GM21367 (cell line): ENCODE measurements at regions not wholly inside any gene's neighbourhood (a gene's known extent, or its start where the extent isn't known, plus 50 kb on each side); places are given as distances from the start of the nearest gene placed in this dataset.
"Not testable (repeated sequence)": the region's sequence is repeated elsewhere in the genome, so short reads cannot be mapped to it uniquely, and the experiment has no call there.

ENCODE experiments used
- ATAC-seq: cut with Tn5 transposase; IDR thresholded peaks from one replicate; pipeline ENCODE4 v1.9.1; 2021; ENCODE audit not compliant: unreplicated experiment

DNA sequence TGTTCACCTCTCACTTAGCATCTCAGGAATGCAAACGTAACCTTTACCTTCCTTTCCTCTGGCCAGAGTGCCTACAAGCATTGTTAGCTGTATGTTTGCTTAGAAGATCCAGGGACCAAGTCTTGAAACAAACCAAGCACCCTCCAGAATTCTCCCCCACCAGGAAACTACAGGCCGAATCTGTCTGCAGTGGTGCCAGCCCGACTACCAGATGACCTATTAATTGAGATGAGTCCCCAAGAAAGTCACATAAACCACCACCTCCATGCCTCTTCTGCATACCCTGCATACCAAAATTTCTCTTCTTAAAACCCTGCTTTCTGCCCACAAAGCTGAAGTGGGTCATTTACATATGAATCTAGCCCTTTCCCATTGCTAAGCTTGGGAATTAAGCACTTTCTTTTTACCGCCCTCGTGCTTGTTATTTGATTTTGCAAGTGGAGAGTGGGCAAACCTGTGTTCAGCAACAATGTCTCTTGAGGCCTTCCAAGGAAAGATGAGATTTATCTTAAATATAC, 1239.1 kb downstream of the CDH12 start:
- no peak for ATAC-seq

DNA sequence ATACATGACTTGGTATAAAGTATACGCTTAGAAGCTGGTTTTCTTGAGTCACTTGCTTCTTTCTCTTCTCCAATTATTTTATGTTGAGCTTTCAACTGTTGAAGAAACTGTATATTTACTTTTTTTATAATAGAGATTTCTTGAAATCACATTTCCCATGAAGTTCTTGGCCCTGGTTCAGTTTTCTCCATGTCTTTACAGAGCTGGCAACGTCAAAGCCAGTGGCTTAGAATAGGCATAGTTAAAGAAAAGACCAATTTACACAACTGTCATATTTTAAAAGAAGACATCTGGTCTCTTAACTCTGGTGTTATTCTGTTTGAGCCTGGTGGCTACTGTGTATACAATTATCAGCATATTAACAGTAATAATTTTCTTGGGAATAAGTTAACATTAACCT, 1249.3 kb downstream of the CDH12 start:
- ATAC-seq, result no peak

DNA sequence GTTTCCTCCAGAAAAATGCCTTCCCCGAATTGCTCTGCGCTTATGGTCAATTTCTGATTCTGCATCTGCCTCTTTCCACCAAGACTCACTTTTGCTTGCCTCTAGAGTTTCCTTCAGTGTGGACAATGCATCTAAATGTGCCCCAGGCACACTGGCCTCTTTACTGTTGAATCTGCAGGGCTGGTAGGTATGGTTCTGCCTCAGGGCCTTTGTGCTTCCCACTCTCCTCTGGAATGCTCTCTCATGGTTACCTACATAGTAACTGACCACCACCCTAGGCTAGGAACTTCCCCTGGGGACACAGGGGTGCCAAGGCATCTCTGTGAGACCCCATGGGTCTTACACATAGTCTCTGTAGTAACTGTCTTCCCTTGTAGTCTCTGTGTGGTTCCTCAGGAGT, 1258.6 kb downstream of the CDH12 start:
- ATAC-seq, result no peak

DNA sequence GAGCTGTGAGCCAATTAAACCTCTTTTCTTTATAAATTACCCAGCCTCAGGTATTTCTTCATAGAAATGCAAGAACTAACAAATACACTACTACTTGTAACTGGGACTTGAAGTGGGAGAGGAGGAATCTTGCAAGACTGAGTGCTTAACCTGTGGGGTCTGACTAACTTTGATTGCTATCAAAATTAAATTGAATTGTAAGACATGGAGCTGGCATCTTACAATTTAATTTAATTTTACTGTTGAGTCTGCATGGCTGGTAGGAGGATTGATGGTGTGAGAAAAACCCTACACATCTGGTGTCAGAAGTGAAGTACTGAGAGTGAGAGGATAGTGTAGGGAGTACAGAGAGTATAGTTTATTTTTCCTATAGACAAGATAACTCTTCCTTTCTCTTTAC, 1259.9 kb downstream of the CDH12 start:
- ATAC-seq, result no peak

DNA sequence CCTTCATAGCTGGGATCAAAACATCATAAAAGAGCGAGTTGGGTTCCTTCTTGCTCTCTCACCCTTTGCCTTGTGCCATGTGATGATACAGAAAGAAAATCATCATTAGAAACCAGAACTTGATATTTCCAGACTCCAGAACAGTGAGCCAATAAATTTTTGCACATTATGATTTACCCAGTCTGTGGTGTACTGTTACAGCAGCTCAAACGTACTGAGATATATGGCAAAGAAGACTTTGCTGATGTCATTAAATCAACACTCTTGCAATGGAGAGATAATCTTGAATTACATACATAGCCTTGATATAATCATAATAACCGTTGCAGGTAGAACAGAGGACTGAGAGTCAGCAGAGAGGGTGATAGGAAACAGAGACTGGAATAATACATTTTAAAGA, 1271.6 kb downstream of the CDH12 start:
- no peak for ATAC-seq

DNA sequence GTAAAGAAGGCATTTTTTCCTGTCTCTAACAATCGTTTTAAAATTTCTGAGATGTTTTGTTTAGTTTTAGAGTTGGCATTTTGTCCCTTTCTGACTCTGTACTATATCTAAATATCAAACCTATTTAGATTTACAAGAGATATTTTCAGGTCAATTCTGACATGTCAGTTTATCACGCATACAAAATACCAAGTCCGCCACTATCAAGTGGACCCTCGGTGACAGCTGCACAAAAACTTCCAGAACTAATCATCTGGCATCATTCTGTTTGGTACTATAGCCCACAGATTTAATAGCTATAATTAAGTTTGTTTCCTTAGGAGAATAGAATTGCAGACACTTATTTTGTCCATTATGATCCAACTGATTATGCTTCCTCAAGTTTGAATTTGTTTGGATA, 1278.2 kb downstream of the CDH12 start:
- ATAC-seq, result no peak

DNA sequence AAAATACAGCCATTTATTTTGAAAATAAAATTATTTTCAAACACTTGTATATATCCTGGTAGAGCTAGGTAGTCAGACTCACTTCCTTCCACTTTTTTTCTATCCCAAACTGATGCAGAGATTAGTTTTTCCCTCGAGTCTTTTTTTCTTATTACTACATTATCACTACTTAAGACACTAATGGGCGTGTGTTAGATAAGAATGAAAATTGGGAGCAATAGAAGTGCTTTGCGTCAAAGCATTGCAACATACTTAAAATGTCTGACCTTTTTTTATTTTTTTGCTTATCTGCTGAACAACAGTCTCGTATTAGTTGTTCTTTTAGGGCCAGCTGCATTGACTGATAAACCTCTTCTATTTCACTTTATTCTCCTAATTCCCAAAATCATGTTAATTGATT, 1278.7 kb downstream of the CDH12 start:
- ATAC-seq, result no peak

DNA sequence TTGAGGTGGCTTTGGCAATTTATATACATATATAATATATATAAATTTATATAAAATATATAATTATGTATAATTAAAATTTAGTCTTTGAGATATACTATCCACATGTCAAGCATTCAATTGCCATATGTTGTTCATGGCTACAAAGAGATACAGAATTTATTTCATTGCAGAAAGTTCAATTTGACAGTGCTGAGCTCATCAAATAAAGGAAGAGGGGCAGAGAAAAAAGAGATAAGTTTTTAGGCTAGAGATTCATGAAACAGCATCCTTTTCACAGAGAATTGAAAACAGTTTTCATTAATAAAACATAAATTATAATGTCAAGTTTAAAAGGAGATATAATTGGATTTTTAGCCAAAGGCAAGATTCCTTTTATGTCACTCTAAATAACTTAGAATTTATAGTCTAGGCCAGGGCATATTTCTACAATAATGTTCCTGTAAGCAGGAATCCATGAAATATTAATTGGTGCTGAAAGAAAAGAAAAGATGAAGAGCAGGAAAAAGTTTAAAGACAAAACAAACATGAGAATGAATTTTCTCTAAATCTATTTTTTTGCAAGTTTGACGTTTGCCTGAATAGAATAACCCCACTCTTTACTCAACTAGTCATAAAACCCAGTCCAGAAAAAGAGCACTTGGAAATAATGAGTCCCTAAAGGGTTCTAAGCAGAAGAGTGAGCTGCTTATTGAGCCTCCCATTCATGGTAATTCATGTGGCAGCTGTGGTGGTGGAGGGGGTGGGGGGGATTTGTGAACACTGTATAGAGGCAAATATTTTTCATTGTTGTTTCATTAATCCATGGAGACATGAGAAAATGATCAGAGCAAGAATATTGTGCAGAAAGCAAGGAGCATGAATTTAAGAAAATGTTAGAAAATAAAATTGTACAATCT, 1279.5 kb downstream of the CDH12 start:
- no peak for ATAC-seq

DNA sequence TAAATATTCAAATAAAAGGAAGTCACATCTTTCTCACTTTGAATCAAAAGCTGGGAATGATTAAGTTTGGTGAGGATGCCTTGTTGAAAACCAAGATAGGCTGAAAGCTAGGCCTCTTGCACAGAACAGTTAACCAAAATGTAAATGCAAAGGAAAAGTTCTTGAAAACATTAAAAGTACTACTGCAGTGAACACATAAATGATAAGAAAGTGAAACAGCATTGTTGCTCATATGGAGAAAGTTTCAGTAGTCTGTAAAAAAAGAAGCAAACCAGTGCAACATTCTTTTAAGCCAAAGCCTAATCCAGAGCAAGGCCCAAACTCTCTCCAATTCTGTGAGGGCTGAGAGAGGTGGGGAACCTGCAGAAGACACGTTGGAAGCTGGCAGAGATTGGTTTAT, 1281.9 kb downstream of the CDH12 start:
- ATAC-seq, result not testable (repeated sequence)

DNA sequence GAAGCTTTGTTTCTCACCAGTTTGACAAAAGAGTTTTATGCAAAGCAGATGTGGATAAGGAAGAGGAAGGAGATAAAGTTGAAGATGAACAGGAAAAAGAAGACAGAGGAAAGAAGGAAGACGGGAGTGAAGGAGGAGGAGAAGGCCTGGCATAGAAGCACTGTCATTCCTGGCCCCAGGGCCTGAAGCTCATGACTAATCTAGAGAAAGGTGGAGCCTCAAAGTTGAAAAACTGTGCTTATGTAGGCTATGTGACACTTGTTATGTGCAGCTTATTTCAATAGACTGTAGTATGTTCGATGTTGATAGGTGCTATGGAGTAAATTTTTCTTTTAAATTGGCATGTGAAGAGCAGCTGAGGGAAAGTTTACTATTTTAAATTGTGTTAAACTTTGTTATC, 1294.0 kb downstream of the CDH12 start:
- not testable (repeated sequence) for ATAC-seq

DNA sequence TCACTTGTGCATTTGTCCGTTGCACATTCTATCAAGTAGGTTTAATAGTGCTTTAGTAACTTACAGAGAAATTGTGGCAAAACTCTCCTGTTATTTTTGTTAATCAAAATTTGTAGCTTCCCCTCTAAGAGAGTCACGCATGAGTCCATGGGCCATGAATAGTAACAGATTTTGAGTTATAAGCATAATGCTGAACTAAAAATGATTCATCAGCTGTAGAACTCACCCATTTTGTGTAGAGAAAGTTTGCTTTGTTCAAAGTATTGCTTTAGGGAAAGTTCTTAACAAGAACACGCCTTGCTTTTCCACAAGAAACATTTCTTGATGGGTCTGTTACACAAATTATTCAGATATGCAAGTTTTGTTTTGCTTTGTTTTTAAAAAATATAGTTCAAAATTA, 1300.9 kb downstream of the CDH12 start:
- not testable (repeated sequence) for ATAC-seq

DNA sequence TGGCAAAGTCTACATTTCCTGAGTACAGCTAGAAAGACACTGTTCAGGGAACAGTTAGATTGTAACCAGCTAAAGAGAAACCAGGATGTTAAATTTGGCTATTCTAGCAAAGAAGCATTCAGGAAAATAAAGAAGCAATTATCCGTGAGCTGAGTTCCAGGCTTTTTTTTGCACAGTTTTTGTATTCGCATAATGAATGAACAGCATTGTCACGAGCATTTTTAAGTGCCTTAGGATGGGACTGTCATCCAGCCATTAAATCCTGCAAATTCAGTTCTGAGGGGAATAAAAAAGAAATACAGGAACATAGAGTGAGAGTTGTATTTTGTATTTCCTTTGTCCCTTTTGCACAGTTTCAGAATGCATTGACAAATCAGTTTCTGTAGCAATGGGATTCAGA, 1302.2 kb downstream of the CDH12 start:
- ATAC-seq, result not testable (repeated sequence)

DNA sequence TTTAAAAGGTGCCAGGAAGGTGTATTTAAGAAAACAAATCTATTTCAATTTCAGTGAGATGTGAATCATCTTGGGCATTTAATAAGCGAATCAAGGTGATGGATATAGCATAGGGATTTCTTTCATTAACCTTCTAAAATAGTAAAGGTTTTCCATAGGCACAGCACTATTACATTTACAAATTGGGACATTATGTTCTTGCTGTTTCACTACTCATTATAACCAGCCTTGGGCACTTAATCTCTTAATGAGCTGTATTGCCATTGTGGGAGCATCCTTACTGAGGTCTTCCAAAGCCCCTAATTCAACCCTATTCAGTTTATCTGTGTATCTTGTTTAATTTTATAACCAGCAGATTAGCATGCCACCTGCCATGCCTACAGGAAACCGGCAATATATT, 1305.5 kb downstream of the CDH12 start:
- ATAC-seq, result not testable (repeated sequence)

DNA sequence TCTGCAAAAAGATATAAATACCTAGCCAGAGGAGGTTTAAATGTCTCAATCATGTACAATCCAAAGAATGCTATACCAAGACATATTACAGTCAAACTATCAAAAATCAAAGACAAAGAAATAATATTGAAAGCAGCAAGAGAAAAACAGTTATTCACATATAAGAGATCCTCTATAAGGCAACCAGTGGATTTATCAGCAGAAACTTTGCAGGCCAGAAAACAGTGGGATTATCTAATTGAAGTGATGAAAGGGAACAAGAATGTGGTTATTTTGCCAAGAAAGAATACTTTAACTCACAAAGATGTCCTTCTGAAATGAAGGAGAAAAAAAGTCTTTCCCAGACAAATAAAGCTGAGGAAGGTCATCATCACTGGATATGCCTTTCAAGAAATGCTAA, 1318.0 kb downstream of the CDH12 start:
- not testable (repeated sequence) for ATAC-seq

DNA sequence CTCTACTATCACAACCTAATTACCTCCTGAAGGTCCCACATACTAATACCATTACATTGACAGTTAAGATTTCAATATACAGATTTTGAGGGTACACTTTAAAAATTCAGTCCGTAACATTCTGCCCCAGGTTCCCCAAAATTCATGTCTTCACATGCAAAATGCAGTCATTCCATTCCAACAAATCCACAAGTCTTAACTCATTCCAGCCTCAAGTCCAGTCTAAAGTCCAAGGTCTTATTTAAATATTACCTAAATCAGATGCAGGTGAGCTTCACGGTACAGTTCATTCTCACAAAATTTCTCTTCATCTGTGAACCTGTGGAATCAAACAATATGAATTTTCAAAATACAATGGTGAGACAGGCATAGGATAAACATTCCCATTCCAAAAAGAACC, 1332.0 kb downstream of the CDH12 start:
- ATAC-seq, result not testable (repeated sequence)

DNA sequence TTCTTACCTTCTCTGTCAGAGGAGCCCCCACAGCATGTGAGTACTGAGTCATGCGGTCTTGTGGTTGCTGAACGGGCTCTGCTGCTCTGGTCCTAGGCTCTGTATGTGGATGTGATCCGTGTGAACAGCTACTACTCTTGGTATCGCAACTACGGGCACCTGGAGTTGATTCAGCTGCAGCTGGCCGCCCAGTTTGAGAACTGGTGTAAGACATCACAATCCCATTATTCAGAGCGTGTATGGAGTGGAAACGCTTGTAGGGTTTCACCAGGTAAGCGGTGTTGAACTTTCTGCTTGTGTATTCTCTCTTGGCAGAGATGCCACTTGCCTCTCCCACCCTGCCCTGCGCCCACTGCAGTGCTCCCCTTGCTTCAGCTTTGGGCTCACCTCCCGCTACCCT, 1356.2 kb downstream of the CDH12 start:
- not testable (repeated sequence) for ATAC-seq

DNA sequence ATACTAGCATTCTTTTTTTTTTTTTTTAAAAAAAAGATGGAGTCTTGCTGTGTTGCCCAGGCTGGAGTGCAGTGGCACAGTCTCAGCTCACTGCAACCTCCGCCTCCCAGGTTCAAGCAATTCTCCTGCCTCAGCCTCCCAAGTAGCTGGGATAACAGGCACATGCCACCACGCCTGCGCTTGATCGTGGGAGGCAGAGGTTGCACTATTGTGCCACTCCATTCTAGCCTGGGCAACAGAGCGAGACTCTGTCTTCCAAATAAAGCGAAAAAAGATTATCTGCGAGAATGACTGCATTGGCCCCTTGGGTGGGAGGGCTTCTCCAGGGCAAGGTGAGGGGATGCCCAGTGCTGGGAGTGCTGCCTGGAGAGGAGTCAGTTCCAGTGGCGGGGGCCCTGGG, 1357.1 kb downstream of the CDH12 start:
- ATAC-seq, result not testable (repeated sequence)

DNA sequence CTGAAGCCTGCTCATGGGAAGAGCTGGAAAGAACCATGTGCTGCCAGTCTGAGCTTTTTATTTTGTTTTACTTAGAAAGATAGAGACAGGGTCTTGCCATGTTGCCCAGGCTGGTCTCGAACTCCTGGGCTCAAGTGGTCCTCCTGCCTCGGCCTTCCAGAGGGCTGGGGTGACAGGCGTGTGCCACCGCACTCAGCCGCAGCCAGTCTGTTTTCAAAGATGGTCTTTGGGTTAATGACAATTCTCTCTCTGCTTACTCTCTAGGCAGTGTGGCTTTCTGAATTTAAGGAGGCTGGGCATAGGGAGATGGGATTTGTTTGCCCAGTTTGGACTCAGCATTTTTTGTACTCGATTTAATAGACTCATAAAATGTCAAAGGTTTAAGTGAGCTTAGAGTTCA, 1357.9 kb downstream of the CDH12 start:
- not testable (repeated sequence) for ATAC-seq

DNA sequence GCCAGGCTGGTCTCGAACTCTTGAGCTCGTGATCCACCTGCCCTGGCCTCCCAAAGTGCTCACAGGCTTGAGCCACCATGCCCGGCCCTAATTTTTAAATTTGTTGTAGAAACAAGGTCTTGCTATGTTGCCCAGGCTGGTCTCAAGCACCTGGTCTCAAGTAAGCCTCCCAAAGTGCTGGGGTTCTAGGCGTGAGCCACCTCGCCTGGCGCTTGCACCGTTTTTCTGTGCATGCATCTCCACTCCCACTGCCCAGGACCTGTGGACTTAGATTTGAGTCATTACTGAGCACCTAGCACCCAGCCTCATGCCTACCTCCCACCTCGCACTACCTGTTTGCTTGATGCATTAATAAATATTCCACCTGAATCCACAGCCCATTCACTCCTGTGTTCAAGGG, 1359.1 kb downstream of the CDH12 start:
- not testable (repeated sequence) for ATAC-seq

DNA sequence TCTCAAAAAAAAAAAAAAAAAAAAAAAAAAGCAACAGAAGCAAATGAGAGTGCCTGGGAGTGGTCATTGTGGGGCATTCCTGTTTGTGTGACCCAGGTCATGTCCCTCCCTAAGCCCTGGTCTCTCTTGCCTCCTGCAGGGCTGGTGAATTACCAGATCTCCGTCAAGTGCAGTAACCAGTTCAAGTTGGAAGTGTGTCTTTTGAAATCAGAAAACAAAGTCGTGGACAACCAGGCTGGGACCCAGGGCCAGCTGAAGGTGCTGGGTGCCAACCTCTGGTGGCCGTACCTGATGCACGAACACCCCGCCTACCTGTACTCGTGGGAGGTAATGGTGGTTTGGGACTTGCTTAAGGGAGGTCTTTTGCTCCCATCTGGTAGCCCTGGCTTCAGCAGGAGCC, 1362.0 kb downstream of the CDH12 start:
- ATAC-seq, result not testable (repeated sequence)

DNA sequence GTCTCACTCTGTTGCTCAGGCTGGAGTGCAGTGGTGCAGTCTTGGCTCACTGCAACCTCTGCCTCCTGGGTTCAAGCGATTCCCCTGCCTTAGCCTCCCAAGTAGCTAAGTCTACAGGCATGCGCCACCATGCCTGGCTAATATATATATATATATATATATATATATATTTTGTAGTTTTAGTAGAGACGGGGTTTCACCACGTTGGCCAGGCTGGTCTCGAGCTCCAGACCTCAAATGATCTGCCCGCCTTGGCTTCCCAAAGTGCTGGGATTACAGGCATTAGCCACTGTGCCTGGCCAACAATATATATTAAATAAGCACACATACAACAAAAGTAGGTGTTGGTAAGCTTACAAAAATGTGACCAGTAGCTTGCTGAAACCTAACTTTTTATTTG, 1364.3 kb downstream of the CDH12 start:
- not testable (repeated sequence) for ATAC-seq

DNA sequence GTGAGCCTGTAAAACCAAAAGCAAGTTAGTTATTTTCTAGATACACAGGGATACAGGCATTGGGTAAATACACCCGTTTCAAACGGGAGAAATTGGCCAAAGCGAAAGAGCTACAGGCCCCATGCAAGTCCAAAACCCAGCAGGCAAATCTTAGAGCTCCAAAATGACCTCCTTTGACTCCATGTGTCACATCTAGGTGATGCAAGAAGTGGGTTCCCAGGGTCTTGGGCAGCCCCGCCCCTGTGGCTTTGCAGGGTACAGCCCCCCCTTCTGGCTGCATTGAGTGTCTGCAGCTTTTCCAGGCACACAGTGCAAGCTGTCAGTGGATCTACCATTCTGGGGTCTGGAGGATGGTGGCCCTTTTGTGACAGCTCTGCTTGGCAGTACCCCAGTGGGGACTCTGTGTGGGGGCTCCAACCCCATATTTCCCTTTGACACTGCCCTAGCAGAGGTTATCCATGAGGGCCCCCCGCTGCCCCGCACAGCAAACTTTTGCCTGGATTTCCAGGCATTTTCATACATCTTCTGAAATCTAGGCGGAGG, 1367.6 kb downstream of the CDH12 start:
- ATAC-seq, result not testable (repeated sequence)
